NCI-H345 treated with DMSO at 0.1 percent for 48 hours (cell line): ENCODE measurements at regions not wholly inside any gene's neighbourhood (a gene's known extent, or its start where the extent isn't known, plus 50 kb on each side); places are given as distances from the start of the nearest gene placed in this dataset.
"Not testable (repeated sequence)": the region's sequence is repeated elsewhere in the genome, so short reads cannot be mapped to it uniquely, and the experiment has no call there.

Experiments used
- DNase-seq: peaks from one replicate; lab custom pipeline; 2025; ENCODE audit not compliant: unreplicated experiment; lab: John Stamatoyannopoulos, UW

DNA sequence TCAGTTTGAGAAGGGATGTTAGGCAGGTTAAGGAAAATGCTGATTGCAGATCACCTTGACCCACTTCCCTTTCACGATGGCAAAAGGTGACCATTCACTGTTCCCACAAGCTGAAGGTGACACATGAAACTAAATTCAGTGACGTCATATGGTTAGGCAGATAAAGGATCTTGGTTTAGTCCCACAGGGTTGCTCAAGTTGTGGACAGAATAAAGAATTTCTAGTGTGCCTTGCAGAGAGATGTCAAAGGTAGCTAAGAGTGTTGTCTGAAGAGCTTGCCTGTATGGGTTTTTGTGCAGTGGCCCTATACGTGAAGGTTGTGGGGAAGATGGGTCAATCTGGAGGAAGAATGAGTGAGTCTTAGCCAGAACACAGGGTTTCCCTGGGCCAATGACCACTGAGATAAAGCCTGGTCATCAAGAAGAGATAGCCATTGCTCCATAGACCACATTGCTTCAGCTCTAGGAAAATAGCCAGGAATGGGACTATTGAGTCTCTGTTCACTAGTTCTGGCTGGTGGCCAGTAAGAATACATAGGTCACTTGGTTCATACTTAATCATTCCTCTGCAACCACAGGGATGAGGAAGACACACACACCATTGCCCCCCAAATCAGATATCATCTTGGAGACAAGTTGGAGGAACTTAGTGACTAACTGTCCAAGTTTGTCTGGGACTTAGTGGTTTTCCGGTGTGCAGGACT lies 148.5 kb upstream of the ATXN1 start:
- DNase-seq, result no peak

DNA sequence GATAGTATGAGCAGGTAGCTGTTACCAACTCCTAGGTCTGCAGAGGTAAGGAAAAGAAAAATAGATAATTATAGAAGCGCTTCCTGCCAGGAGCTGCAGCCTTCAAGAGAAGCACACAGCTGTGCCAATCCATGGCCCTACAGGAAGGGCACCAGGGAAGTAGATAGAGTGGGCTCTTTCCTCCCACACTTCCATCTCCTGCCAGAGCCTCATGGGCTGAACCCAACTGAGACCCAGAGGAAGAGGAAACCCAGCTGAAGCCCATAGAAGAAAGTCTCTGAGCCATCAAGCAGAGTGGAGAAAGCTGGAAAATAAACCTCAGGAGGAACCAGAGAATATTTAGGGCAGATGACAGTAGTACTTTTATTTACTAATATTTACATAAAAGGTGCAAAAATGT lies 146.7 kb upstream of the ATXN1 start:
- no peak for DNase-seq

DNA sequence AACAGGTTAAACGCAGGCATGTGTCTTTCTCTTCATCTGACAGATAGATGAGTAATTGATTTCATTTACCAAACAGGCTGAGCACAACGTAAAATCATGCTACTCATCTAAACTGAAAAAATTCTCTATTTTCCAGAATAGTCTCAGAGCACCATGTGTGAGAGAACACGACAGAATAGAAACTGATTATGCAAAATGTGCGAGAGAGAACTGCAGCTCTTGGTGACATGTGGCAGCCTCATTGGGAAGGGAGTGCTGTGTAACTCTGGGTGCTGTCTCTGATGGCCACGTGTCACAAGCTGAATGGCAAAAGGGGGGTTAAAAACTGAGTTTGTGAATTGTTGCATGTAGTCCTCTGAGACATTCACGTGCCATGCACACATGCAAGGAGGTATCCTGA lies 143.7 kb upstream of the ATXN1 start:
- no peak for DNase-seq

DNA sequence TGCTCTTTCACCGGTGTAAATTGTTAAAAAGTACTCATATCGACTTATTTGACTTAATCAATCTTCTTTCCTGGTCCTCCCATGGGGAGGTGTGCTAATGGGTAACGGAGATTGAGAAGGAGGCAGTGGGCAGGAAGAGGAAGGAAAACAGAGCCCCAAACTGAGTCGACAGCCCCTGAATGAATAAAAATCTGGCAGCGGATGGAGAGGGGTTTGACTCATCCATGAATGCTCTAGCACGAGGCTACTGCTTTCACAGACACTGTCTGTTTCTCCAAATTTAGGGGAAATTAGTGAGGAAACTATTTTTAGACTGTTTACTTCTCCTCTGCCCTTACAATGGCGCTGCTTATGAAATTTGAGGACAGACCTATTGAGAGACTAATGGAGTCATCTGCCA lies 142.2 kb upstream of the ATXN1 start:
- DNase-seq, result no peak

DNA sequence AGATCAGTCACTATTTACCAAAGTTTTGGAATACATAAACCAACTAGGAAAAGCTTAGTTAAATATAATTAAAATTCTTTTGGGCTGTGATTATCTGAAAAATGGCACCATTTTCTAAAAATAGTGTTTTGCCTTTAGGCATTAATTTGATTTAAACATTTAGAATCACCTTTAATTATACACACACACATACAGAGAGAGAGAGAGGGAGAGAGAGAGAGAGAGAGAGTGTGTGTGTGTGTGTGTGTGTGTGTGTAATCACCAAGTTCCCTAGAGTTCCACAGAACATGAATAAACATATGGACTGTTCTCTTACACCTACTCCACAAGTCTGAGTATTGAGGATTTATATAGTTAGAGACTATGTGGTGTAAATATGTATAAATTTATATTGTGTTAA lies 141.2 kb upstream of the ATXN1 start:
- DNase-seq, result no peak

DNA sequence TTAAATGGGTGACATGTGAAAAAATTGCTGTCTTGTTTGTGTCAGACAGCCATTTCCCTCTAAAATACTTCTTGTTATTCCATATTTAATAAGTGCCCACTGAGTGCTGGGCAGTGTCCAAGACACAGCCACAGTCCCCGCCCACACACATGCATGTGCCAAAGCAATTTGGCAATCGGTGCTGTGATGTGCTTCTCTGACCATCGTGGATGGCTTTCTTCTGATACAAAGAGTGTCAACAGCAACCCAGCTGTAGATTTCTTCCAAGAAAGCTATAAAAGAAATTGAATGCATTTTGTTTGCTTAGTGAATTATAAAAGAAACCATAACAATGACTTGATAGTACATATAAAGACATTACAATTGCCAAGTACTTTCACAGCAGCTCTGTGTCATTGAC lies 140.5 kb upstream of the ATXN1 start:
- no peak for DNase-seq

DNA sequence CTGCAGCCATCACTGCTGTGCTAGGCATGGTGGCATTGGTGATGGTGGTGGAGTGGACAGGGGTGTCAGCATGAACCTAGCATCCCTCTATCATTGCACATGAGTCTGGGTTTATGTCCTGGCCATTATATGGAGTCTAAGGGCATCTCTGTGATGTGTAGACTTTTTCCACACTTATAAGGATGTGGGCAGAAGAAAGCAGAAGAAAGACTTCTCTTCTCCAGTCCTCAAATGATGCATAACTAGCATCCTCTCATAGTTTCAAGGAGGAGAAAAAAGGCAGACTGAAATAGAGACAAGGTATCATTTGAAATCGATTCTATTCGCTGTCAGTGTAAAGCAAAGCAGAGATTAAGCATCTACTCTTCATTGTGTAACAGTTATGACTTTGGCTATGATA lies 140.0 kb upstream of the ATXN1 start:
- no peak for DNase-seq

DNA sequence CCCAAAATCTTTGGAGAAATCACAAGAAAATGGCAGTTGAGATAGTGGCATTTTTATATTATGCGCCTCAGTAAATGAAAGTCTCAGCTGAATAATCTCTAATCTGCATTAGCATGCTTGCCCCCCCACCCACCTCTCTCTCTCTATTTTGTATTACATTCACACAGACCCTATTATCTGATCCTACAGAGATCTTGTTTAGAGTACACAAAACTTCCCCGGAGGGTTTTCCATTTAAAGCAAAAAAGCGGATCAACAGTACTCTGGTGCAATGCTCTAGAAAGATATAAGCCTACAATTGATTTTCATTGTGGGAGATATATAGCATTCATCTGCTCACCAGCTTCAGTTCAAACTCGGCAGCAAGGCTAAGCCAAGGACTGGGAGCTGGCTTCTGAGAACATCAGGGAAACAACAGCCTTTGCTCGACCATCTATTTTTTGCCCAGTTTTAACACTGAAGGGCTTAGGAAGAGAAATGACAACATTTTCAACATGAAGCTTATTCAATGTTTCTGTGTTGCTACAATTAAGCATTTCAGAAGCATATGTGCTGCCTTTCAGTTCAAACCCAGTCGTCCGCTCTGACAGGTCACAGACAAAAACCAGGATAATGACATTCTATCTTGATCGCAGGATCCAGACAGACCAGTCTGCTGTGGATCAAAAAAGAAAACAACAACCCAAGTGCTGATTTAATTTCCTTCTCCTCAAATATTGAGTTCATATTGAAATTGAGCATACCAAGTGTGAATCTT lies 137.6 kb upstream of the ATXN1 start:
- DNase-seq, result no peak

DNA sequence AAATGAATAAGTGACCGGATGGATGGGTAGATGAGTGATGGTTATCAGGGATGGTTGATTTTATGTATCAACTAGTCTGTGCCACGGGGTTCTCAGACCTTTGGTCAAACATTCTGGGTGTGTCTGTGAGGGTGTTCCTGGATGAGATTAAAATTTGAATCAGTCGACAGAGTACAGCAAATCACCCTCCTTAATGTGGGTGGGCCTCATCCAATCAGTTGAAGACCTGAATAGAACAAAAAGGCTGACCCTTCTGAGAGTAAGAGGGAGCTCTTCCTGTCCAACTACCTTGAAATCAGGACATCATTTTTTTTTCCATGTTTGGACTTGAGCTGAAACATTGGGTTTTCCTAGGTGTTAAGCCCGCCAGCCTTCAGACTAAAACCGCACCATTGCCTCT lies 136.4 kb upstream of the ATXN1 start:
- DNase-seq, result no peak

DNA sequence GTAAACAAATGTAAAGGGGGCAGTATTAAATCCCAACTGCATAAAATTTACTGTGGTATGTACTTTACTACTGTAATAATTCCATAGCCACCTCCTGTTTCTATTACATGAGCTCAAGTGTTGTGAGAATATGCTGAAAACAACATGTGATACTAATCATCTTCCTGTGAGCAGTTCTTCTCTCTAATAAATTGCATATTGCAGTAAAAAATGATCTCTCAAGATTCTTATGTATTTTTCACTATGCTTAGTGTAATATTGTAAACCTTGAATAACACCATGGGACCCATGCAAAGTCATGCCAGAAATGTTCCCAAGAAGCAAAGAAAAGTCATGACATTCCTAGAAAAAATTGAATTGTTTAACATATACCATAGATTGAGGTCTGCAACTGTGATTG lies 133.0 kb upstream of the ATXN1 start:
- no peak for DNase-seq

DNA sequence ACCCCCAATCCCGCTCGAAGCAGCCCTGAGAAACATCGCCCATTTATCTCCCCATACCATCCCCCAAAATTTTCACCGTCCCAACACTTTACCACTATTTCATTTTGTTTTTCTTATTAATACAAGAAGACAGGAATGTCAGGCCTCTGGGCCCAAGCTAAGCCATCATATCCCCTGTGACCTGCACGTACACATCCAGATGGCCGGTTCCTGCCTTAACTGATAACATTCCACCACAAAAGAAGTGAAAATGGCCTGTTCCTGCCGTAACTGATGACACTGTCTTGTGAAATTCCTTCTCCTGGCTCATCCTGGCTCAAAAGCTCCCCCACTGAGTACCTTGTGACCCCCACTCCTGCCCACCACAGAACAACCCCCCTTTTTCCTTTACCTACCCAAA lies 129.8 kb upstream of the ATXN1 start:
- DNase-seq, result not testable (repeated sequence)

DNA sequence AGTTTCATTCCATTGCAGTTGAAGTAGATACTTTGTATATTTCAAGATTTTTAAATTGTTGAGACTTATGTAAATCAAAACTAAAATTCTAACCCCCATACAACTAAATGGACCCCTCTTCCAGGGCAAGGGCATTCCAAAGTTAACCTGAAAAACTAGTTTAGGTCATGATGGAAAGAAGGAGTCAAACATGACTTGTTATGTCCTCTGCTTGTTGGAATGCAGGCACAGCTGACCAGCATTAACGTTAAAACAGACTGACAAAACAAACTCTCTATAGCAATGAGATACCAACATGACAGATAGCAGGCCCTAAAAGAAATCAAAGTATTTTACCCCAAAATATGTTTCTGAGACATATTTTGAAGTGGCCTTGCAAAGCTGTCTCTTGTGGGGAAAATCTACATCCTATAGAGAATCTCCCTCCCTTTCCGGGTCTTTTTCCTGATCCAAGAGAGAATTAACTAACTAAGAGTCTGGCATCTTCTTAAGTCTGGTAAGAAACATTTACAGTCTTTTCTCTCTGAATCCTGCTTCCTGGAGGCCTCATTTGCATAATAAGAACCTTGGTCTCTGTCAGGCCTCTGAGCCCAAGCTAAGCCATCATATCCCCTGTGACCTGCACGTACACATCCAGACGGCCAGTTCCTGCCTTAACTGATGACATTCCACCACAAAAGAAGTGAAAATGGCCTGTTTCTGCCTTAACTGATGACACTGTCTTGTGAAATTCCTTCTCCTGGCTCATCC lies 124.3 kb upstream of the ATXN1 start:
- DNase-seq, result no peak

DNA sequence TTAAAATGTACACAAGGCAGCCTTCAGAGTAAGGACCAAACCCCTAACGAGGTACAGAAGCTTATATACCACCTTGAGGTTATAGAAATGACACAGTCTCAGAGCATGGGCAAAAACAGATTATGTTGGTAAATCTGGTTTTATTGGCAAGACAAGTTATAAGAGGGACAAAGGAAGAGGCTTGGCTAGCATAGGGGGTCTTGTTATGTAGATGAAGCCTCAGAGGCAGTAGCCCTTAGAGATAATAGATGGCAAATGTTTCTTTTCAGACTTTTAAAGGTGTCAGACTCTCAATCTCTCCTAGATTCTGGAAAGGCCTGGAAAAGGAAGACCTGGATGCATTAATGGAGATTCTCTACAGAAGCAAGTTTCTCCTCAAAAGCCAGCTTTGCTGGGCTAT lies 123.3 kb upstream of the ATXN1 start:
- no peak for DNase-seq

DNA sequence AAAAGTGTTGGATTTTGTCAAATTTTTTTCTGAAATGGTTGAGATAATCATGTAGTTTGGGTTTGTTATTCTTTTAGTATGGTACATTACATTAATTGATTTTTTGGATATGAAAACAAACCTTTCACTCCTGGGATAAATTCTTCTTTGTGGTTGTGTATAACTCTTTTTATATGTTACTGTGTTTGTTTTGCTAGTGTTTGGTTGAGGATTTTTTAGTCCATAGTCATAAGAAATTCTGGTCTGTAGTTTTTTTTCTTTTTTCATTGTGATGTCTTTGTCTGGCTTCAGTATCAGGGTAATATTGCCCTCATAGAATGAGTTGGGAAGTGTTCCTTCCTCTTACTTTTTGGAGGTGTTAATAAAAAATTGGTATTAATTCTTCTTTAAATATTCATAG lies 122.2 kb upstream of the ATXN1 start:
- DNase-seq, result no peak

DNA sequence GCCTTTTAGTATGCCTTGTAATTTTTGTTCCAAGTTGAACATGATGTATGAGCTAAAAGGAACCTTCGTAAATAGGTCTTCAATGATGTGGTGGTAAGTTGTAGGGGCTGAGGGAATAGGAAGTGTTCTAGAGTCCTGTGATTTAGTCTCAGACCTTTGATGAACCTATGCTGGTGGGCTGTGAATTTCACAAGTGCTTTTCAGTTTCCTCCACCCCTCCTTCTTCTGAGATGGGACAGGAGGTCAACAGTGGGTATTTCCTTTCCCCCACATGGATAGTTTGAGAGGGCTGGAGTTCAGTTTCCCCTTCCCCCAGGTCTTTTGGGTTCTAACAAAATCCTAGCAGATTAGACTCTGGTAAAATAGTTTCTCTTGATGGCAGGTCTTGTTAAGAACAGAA lies 121.0 kb upstream of the ATXN1 start:
- DNase-seq, result no peak

DNA sequence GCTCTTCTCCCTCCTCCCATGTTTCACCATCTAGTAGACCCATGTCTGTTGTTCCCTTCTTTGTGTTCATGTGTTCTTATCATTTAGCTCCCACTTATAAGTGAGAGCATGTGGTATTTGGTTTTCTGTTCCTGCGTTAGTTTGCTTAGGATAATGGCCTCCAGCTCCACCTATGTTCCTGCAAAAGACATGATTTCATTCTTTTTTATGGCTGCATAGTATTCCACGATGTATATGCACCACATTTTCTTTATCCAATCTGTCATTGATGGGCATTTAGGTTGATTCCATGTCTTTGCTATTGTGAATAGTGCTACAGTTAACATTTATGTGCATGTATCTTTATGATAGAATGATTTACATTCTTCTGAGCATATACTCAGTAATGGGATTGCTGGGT lies 115.6 kb upstream of the ATXN1 start:
- DNase-seq, result not testable (repeated sequence)

DNA sequence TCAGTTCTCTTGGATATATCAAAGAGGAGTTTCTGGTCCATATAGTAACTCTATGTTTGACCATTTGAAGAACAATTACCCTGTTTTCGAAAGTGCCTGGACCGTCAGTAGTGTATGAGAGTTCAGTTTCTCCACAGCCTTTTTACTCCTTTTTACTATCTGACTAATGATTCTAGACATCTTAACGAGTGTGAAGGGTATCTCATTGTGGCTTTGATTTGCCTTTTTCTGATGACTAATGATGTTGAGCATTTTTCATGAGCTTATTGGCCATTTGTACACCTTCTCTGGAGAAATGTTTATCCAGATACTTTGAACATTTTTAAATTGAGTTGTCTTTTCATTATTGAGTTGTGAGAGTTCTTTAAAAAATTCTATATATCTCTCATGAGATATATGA lies 114.9 kb upstream of the ATXN1 start:
- no peak for DNase-seq

DNA sequence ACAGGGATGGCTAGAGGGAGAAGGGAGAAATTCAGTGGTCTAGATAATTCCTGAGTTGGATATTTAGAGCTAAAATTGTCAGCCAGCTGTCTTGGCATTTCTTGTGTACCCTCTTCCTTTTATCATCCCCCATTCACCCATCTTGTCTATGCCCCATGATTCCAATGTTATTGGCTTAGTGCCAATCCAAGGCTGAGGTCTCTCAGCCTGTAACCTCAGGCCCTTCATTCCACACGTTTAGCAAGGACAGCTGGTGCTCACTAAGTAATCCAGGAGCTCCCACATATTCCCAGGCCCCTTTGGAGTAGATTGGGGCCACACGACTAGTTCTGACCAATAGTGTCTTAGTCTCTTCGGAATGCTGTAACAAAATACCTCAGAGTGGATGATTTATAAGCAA lies 112.4 kb upstream of the ATXN1 start:
- DNase-seq, result no peak

DNA sequence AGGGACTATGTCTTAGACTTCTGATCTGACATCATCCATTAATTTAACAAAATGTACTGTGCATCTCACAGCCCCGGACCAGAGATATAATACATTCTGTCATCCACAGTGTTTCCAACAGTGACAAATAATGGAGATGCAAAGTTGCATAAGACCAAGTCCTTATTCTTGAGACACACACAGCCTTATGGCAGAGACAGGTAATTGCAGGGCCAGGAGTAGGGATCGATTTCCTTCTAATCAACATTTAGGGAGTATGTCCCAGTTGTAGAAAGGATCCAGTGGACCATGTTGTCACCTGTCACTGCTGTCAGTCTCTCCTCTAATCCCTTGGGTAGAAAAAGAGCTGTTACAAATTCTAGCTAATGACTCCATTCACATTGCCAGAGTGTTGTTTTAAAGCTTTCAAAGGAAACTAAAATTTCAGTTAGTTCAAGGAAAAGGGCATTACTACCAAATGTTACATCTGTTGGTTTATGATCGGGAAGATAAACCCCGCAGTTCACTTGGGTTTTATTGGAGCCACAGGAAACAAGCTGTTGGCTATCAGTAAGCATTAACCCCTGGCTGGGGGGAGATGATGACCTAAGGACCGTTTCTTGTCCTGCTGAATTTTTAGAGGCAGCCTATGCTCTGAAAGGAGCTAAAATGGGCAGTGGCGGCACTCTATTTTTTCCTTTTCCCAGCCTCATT lies 111.4 kb upstream of the ATXN1 start:
- no peak for DNase-seq

DNA sequence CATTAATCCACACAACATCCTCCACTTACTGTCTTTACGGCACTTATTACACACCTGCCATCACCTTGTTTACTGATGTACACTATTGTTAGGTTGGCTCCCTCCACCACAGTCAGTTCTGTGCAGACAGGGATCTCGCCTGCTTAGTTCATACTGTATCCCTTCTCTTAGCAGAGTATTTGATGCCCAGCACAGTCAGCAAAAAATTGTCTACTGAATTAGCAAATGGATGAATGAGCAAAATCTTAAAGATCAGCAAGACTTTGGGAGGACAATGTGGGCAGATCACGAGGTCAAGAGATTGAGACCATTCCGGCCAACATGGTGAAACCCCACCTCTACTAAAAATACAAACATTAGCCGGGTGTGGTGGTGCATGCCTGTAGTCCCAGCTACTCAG lies 109.8 kb upstream of the ATXN1 start:
- DNase-seq, result no peak

DNA sequence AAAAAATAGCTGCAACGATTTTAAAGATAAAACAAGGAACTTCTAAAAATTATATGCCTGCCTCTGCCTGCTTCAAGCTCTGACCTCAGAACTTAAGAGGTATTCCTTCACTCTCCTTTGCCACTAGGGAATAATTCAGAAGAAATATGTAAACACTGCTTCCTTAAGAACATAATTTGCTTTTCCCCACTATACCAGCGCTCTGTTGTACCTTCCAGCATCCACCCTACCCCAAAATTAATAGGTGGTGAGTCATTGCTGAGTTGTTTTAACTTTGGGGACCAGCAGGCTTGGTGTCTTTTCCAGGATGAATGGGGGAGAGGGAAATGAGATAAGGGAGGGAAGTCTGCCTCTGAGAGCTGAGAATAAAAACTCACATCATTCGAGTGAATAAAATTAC lies 107.7 kb upstream of the ATXN1 start:
- DNase-seq, result no peak
